Ramos (cell line): ENCODE measurements at regions not wholly inside any gene's neighbourhood (a gene's known extent, or its start where the extent isn't known, plus 50 kb on each side); places are given as distances from the start of the nearest gene placed in this dataset.
"Not testable (repeated sequence)": the region's sequence is repeated elsewhere in the genome, so short reads cannot be mapped to it uniquely, and the experiment has no call there.

Source experiments
- in situ Hi-C: fragments of 300-500 bp; cut with MboI; formaldehyde crosslinking; loops from one replicate; pipeline ENCODE4 v1.14.3; 2022; ENCODE audit warnings: low sequenced_read_pairs; ENCODE audit not compliant: unreplicated experiment

DNA sequence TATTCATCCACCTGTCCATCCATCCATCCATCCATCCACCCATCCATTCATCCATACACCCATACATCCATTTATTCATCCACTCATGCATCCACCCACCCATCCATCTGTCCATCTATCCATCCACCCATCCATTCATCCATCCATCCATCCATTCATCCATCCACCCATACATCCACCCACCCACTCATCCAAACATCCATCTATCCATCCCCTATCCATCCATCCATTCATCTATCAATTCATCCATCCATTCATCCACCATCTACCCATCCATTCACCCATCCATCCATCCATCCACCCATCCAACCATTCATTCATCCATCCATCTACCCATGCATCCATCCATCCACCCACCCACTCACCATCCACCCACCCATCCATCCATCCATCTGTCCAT, 142.6 kb upstream of the SFSWAP start:
- in situ Hi-C loops: no loop called here

DNA sequence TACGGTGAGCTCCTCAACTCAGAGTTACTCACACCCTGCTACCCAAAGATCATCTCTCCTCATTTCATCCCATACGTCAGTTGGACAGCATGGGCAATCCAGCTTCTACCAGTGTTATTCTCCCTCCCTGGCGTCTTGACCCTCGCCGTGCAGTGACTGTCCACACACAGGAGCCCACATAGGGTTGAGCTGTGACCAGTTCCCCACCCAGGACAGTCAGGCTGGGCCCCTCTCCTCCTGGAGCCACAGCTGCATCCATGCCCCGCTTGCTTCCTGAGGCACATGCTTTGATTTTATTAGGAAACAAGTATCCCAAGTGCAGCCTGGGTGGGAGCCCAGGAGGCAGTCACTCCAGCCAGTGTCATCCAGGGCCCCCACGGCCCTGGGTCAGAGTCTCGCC, 140.3 kb upstream of the SFSWAP start:
- in situ Hi-C loops: no loop called here

DNA sequence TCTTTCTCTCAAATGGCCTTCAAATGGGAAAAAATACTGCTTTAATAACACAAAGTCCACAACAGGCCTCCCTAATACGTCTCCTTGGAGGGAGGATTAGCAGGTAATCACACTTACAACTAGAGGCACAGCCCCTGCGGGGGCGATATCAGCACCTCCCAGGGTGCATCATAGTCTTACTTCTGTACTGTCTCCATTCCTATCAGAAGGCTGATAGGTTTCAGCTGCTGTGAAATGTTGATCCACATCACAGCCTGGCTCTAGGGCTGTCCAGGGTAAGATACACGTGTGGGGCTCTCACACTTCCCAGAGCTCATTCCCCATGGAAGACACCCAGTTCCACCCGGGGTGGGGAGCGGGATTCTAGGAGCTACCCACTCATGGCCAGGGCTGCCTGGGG, 139.1 kb upstream of the SFSWAP start:
- in situ Hi-C loops: no loop called here

DNA sequence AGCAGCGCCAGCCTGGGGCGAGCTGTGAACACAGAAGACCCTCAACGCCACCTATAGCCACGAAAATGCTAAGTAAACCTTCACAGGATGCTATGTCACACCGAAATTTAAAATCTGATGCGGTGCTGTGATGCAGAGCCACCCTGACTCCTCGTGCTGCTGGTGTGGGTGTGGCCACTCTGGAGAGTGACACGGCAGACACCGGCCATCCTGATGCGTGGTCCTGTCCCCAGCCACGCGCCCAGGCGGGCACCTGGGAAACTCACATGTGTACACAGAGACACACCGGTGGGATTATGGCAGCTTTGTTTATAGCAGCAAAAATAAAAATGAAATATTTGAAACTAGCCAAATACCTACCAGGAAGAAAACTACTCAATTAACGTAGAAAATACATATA, 138.3 kb upstream of the SFSWAP start:
- in situ Hi-C loops: no loop called here

DNA sequence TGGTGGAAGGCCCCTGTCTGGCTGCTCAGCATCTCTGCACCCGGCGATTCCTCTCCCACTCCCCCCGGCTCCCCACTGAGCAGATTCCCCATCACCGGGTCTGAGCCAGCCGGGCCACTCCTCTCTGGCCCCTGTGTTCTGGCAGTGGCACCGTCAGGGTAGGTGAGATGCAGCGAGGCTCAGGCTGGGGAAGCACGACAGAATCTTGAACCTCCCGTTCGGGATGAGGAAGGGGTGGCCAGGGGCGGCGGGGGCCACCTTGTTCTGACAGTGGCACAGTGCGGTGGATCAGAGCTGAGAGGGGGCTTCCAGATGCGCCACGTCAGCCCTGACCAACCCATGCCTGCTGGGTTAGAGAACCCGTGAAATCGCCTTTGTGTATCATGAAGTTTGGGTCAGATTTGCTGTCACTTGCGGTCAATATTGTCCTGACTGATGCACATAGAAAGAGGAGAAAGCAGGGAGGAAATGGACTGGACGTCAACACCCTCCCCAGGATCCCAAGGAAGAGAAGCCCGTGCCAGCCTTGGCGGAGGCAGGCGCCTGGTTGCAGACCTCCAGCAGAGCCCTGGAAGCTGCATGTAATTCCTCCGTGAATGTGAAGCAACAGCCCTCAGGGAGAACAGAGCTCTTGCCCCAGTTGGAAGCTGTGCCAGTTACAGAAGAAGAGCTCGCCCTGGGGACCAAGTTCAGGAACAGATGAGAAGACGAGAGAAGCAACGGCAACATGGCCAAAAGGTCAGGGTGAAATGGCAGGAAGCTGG, 137.1 kb upstream of the SFSWAP start:
- in situ Hi-C loops: no loop called here

DNA sequence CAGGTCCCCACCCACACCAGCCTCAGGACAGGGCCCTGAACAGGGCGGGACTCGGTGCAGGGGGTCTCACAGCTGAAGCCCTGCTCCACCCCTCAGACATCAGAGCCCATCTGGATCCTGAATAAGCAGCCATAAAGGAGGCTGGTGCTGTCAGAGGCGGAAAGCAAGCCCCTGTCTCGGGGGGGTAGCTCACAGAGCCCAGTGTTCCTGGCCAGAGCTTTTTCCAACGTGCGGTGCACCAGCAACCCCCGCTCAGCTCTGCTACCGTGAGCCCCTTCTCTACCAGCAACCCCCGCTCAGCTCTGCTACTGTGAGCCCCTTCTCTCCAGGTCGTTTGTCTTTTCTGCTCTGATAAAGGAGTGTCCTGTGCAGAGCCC, 136.5 kb upstream of the SFSWAP start:
- in situ Hi-C loops: no loop called here

DNA sequence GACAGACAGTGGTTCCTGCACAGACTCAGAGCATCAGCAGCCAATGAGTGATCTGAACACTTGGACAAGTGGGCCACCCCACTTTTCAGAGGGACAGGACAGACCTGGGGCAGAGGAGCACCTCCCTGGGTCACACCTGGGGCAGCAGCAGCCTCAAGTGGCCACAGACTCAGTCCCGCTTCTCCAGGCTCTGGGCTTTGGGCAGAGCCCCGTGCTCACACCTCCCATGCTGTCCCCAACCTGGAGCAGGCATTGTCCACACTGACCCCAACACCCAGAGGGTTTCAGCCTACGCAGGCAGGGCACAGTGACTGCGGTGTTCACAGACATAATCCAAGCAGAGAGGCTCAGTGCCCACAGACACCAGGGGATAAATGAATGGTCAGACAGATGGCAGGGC, 135.5 kb upstream of the SFSWAP start:
- in situ Hi-C loops: no loop called here

DNA sequence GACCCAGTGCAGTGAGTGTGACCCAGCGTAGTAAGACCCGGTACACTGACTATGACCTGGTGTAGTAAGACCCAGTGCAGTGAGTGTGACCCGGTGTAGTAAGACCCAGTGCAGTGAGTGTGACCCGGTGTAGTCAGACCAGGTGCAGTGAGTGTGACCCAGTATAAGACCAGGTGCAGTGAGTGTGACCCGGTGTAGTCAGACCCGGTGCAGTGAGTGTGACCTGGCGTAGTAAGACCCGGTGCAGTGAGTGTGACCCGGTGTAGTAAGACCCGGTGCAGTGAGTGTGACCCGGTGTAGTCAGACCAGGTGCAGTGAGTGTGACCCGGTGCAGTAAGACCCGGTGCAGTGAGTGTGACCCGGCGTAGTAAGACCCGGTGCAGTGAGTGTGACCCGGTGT, 134.2 kb upstream of the SFSWAP start:
- in situ Hi-C loops: not testable (repeated sequence)

DNA sequence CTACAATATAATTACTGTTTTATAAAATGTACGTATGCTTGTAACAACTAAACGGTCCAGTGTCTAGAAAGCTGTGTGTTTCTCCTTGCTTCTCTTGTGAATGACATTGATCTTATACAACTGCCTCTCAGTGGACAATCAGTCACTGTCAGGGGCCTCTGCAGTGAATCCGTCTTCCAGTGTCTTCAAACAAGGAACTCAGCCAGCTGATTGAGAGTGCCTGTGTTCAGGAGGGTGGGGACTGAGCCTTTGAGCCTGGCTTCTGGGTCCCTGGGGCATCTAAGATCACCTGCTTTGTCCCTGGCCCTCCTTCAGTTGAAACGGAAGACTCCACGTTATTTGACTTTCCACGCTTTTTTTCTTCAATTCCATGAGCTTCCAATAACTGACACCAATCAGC, 133.1 kb upstream of the SFSWAP start:
- in situ Hi-C loops: no loop called here

DNA sequence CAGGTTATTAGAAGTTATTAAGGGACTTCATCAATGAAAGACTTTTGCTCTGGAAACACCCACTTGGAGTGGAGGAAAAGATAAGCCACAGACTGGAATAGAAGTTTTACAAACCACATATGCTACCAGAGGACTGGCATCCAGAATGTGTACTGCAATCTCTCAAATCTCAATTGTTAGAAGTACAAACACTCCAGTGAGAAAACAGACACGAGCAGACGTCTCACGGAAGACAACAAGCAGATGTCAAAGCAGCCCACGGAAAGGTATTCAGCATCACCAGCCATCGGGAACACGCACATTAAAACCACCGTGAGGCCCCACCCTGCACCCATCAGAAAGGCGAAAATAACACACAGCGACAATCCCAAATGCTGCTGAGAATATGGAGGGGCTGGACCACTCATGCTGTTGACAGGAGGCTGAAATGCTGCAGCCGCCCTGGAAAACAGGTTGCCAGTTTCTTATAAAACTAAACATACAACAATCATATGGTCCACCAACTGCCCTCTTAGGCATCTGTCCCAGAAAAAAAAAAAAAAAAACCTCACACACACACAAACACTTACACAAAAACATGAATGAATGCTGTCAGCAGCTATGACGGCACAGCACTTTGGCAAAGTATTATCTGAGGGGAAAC, 131.9 kb upstream of the SFSWAP start:
- in situ Hi-C loops: no loop called here

DNA sequence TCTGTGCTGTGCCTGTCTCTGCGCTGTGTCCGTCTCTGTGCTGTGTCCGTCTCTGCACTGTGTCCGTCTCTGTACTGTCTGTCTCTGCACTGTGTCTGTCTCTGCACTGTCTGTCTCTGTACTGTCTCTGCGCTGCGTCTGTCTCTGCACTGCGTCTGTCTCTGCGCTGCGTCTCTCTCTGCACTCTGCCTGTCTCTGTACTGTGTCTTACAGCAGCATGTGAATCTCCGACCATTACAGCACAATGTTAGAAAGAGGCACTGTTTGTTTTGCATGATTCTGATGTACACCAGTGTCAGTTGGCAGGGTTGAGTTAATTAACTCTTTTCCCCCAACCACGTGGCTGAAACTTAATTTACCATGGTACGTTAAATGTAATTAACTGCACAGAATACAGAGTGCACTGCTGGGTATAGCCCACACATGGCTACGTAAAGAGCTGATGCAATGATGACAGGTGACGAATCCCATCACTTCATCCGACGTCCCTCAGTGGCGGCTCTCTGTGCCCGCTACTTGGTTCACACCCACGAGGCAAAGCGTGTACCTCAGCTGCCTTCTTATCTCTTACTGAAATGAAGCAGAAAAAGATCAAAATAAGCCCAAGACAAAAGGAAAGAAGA, 127.7 kb upstream of the SFSWAP start:
- in situ Hi-C loops: no loop called here

DNA sequence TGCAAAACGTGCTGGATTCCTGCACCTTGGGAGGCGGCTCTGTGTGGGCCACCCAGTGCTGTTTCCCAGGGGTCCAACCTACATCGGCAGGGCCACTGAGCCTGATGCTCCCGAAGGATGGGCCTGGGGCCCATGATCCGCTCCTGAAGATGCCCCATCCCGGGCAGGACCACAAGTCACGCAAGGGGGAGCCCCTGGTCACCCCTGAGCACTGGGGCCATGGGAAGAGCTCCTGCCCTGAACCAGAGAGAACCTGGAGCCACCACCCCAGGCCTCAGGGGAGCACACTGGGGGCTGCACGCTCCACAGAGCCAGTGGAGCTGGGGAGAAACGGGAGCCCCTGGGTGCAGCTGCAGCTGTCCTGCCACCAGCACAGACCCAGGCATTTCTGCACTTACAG, 124.6 kb upstream of the SFSWAP start:
- in situ Hi-C loops: no loop called here

DNA sequence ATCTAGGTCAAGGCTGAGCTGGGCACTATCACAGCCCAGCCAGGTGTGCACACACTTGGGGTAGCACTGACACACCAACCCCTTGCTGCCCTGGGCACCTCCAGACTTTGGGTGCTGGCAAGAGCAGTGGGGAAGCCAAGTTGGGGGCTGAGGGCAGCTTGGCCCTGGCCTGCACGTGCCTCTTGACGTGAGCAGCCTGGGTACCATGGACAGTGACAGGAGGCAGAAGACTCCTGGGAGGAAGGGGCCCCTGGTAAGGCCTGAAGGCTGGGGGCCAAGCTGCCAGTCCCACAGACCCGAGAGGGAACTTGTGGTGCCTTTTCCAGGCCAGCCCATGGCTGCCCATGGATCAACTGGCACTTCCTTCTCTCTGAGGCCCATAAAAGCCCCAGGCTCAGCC, 124.1 kb upstream of the SFSWAP start:
- in situ Hi-C loops: no loop called here

DNA sequence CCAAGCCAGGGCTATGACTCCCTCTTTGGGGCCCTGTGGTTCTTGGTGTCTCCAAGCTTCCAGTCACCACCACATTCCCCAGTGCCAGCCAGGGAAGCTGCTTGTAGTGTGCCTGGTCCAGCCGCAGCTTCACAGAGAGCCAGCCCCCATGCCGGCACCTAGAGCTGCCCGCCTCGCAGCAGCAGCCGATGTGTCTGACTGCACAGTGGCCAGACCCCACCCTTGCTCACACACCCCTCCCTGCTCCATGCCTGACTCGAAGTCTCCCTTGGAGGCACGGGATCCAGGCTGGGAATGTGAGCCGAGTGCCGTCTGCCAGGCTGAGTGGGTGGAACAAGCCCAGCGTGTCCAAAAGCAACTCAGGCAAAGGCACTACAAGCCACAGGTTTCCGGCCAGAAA, 123.3 kb upstream of the SFSWAP start:
- in situ Hi-C loops: no loop called here

DNA sequence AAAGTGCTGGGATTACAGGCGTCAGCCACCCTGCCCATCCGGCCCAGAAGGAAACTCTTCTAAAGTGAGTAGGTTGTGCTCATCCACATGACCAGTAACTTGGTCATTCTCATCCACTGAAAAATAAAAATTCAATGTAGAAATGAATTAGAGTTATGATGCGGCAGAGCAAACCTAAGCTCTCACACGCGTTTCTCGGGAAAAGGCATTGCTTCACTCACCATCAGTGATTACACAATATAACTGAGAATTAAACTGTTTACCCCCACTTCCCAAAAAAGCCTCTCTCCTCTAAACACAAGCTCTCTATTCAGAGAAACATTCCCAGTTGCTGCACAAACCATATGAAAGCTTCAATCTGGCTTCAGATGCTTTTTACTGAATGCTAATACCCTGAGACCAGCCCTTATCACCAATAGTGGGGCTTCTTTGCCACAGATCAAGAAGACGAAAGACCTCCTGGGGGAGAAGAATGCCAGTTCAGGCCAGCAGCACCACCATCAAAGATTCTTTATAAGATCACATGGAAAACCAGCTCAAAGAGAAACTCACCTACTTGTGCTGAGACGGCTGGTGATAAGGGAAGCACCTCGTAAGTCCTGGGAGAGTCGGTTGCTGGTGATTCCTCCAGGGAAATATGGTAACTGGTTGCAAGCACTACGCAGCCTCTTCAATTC, 121.5 kb upstream of the SFSWAP start:
- in situ Hi-C loops: no loop called here

DNA sequence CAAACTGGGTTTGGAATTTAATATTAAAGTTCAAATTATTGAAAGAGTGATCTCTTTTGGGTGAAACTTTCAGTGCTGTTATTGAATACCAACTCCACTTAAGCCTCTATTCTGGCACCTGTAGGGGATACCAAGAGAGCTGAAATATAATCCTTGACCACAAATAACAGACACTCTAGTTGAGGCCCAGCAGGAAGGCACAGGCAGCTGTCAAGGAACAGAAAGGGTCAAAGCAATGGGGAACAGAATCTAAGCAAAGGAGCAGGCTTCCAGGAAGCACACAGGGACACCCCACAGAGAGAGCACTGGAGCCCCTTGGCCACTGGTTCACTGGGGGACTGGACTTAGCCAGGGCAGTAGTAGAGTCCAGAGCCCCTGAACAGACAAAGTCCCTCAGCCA, 120.9 kb upstream of the SFSWAP start:
- in situ Hi-C loops: no loop called here

DNA sequence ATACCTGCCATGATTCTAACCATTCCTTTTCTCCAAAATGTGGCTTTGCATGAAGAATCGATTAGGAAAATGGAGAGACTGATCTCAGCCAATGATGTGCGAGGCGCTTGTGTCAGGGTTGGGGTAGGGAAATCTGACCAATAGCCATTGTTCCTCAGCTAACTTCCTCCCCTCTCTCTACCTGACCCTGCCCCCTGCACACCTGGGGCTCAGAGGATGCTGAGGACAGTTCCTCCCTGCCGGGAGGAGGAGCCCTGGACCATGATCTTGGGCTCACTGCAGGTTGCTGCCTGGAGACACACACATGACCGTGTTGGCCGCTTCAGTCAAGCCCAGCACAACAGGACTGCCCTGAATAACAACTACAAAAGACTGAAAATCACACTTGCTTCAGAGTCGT, 119.8 kb upstream of the SFSWAP start:
- in situ Hi-C loops: no loop called here

DNA sequence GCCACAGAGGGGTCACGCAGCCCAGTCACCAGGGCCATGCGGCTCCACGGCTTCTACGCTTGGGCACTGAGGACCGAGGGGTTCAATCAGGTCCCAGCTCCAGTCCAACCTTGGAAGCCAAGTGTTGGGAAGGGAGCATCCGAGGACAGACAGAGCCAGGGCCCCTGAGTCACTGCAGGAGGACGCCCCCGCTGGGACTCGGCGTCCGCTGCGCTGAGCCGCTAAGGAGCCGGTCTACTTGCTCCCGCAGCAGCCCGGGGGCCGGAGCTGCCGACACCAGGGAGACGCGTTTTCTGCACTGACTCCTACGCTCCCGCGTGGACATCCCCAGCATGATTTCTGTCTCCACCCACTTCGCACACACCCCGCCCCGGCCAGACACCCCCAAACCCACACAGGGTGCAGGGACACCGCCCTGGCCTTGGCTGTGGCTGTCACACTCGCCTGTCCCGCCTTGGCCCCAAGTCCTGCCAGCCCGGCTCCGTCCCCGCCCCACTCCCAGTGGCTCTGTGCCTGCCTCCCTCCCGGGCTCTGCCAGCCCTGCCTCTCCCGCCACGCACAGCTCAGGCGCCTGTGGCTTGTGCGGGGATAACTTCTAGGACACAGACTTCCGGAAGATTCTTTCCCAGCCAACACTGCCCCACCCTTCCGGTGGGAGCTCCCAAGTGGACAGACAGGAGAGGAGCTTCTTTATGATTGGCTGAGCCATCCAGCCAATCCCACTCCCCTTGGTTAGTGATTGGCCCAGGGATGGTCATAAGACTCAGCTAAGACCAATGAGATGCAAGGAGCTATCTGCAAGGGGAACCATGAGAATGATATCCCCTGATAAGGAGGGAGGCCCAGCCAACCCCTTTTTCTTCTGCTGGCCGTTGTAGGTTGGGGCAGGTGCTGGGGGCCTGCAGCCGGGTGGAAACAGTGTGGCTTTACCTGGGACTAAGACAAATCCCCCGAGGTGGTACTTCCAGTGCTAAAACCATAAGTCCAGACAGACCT, 118.9 kb upstream of the SFSWAP start:
- in situ Hi-C loops: no loop called here

DNA sequence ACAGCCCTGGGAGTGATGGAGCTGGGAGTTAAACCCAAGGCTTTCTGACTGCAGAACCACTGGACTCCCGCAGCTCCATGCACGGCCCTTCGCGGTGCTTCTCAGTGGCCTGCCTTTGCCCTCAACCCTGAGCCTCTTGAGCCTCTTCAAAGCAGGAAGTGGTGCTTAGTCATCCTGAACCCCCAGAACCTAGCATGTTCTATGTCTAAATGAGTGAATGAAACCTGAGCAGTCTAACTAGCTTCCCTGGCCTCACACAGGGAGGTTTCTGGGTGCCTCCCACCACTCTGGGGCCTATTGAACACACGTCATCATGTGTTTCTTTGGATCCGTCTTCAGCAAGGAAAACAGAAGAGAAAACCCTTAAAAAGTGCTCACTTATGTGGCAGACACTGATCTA, 117.9 kb upstream of the SFSWAP start:
- in situ Hi-C loops: no loop called here

DNA sequence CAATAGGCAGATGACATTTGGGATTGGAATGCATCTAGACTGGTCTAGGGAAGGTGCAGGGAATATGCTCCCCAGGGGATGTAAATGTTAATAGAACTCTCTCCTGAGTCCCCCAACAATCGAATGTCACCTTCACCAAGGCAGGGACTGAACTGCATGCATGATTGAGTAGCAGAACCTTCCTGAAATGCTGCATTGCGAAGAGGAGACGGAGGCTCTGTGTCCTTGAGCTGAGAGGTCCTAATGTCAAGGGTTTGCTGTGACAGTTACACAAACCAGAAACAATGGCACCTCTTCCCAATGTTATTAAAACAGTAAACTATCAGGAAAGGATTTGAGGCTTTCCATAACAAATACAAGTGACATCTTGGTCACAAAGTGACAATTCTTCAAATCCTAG, 117.5 kb upstream of the SFSWAP start:
- in situ Hi-C loops: no loop called here
